ENCODE measurements at regions not wholly inside any gene's neighbourhood (a gene's known extent, or its start where the extent isn't known, plus 50 kb on each side); places are given as distances from the start of the nearest gene placed in this dataset.

- H3K27me3 ChIP-seq, result no peaks in the 10 kb centered on the region
- DNase-seq (no peak), ATAC-seq (no peak)
- H3K27ac ChIP-seq, result no peak overlapping the region
- peaks cover 0 to 4% (median 0%) of the 10 kb centered on the region in 12 donors for H3K4me1 ChIP-seq
- no peaks in the 10 kb centered on the region for H3K9me3 ChIP-seq
- H3K4me3 ChIP-seq, result no peak overlapping the region
- H3K36me3 ChIP-seq, result no peaks in the 10 kb centered on the region
- intact Hi-C loops (cut with DNase I), result no loop called here
- no peak for TF ChIP-seq POLR2A (IDR thresholded peaks at IDR 0.05)
- TF ChIP-seq, protein P1, sequence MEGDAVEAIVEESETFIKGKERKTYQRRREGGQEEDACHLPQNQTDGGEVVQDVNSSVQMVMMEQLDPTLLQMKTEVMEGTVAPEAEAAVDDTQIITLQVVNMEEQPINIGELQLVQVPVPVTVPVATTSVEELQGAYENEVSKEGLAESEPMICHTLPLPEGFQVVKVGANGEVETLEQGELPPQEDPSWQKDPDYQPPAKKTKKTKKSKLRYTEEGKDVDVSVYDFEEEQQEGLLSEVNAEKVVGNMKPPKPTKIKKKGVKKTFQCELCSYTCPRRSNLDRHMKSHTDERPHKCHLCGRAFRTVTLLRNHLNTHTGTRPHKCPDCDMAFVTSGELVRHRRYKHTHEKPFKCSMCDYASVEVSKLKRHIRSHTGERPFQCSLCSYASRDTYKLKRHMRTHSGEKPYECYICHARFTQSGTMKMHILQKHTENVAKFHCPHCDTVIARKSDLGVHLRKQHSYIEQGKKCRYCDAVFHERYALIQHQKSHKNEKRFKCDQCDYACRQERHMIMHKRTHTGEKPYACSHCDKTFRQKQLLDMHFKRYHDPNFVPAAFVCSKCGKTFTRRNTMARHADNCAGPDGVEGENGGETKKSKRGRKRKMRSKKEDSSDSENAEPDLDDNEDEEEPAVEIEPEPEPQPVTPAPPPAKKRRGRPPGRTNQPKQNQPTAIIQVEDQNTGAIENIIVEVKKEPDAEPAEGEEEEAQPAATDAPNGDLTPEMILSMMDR (IDR thresholded peaks at IDR 0.05), result no peak
- 96 to 97% (median 97%) methylated on average over 13 of the region's 13 CpGs for WGBS, 4 donors
These were observed 156.4 kb upstream of the B3GALT2 start for GRCh38 chr1:193342811-193343210.

GRCh38 chr1:193340331-193340730, 153.9 kb upstream of the B3GALT2 start:
- Histone ChIP-seq H3K4me1 (peaks cover 0 to 4% (median 0%) of the 10 kb centered on the region in 12 donors), H3K27me3 (no peaks in the 10 kb centered on the region), H3K27ac (no peak overlapping the region), H3K4me3 (no peak overlapping the region), H3K36me3 (no peaks in the 10 kb centered on the region), H3K9me3 (no peaks in the 10 kb centered on the region)
- intact Hi-C loops (cut with DNase I), result no loop called here
- DNase-seq, result no peak
- ATAC-seq, result no peak
- no peak for TF ChIP-seq POLR2A (IDR thresholded peaks at IDR 0.05)
- TF ChIP-seq, protein P1 (IDR thresholded peaks at IDR 0.05), result no peak

GRCh38 chr1:193339401-193339800, 153.0 kb upstream of the B3GALT2 start:
- ATAC-seq, result no peak
- no peak for DNase-seq
- WGBS, 4 donors, result 77 to 87% (median 85%) methylated on average over 4 of the region's 4 CpGs
- peaks cover 0 to 4% (median 0%) of the 10 kb centered on the region in 12 donors for H3K4me1 ChIP-seq
- H3K9me3 ChIP-seq, result peaks cover 0 to 2% (median 0%) of the 10 kb centered on the region in 12 donors
- no peaks in the 10 kb centered on the region for H3K36me3 ChIP-seq
- intact Hi-C loops (cut with DNase I), result loop anchor here in 2 of 10 donors (10.0 kb wide), 2 partner anchors 145 to 155 kb away; partner anchors contain the start of gene B3GALT2 (in 1 of the 2)
- TF ChIP-seq, protein P1 (IDR thresholded peaks at IDR 0.05), result no peak
- TF ChIP-seq POLR2A (IDR thresholded peaks at IDR 0.05), result no peak
- no peak overlapping the region for H3K27ac ChIP-seq
- H3K4me3 ChIP-seq, result no peak overlapping the region
- no peaks in the 10 kb centered on the region for H3K27me3 ChIP-seq

DNA sequence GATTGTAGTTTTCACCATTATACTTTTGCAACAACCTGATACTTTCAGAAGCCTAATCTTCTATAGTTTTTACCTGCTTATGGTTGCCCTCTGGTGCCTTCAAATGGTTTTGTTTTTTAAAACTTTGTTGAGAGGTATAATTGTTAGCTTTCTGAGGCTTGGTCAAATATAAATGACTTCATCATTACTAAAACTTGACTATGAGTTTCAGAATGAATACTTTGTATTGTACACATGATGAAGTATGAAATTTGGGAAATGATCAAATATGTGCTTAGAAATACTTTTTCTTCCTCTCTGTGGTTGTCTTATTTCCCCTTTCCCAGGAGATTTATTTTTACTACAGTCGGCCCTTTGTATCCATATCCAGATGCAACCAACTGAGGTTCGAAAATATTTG, 151.8 kb upstream of the B3GALT2 start:
- no peaks in the 10 kb centered on the region for H3K27me3 ChIP-seq
- no peak for TF ChIP-seq POLR2A (IDR thresholded peaks at IDR 0.05)
- TF ChIP-seq, protein P1 (IDR thresholded peaks at IDR 0.05), result peak in 1 of 12 donors; percentile 9
- H3K27ac ChIP-seq, result no peak overlapping the region
- H3K4me1 ChIP-seq, result peaks cover 0 to 4% (median 0%) of the 10 kb centered on the region in 12 donors
- no peaks in the 10 kb centered on the region for H3K36me3 ChIP-seq
- peaks cover 0 to 14% (median 6%) of the 10 kb centered on the region in 12 donors for H3K9me3 ChIP-seq
- ATAC-seq (peak in 1 of 4 donors; percentile 49), DNase-seq (no peak)
- WGBS, 4 donors, result 65 to 70% (median 68%) methylated on average over 2 of the region's 2 CpGs
- no peak overlapping the region for H3K4me3 ChIP-seq
- intact Hi-C loops (cut with DNase I), result loop anchor here in 2 of 10 donors (10.0 kb wide), 2 partner anchors 143 to 153 kb away; partner anchors contain the start of gene B3GALT2 (in 1 of the 2)

Measured in heart left ventricle (tissue), 16 donors.